IPS DF 19.7 (cell line): ENCODE measurements at regions not wholly inside any gene's neighbourhood (a gene's known extent, or its start where the extent isn't known, plus 50 kb on each side); places are given as distances from the start of the nearest gene placed in this dataset.
"Not testable (repeated sequence)": the region's sequence is repeated elsewhere in the genome, so short reads cannot be mapped to it uniquely, and the experiment has no call there.

Experiments used
- DNase-seq: peaks from one replicate; pipeline ENCODE4 v3.0.0-alpha.2; 2013; ENCODE audit warnings: low read depth, low spot score

- no peak for DNase-seq
These were observed 73.2 kb downstream of the MTNR1A start for GRCh38 chr4:186481998-186482790.

- DNase-seq, result no peak
These were observed 80.2 kb downstream of the MTNR1A start for GRCh38 chr4:186475202-186475601.

GRCh38 chr4:186473933-186474332, 81.4 kb downstream of the MTNR1A start:
- DNase-seq, result no peak

- no peak for DNase-seq
These were observed 82.4 kb downstream of the MTNR1A start for GRCh38 chr4:186472948-186473347.

GRCh38 chr4:186471441-186471840, 83.9 kb downstream of the MTNR1A start:
- DNase-seq, result no peak

GRCh38 chr4:186458050-186458449, 97.3 kb downstream of the MTNR1A start:
- no peak for DNase-seq

GRCh38 chr4:186451982-186452381, 103.4 kb downstream of the MTNR1A start:
- no peak for DNase-seq

GRCh38 chr4:186449954-186450353, 105.4 kb downstream of the MTNR1A start:
- no peak for DNase-seq

- DNase-seq, result no peak
These were observed 110.3 kb downstream of the MTNR1A start for GRCh38 chr4:186445040-186445439.

GRCh38 chr4:186441502-186441901, 113.9 kb downstream of the MTNR1A start:
- DNase-seq, result no peak

GRCh38 chr4:186428481-186428880, 126.9 kb downstream of the MTNR1A start:
- no peak for DNase-seq

- no peak for DNase-seq
These were observed 130.6 kb downstream of the MTNR1A start for GRCh38 chr4:186424745-186425144.

GRCh38 chr4:186422296-186422695, 133.1 kb downstream of the MTNR1A start:
- DNase-seq, result no peak

- DNase-seq, result no peak
These were observed 138.8 kb downstream of the MTNR1A start for GRCh38 chr4:186416451-186417060.

- no peak for DNase-seq
These were observed 141.0 kb downstream of the MTNR1A start for GRCh38 chr4:186414390-186414789.

- no peak for DNase-seq
These were observed 140.0 kb downstream of the F11 start for GRCh38 chr4:186405957-186406356.

GRCh38 chr4:186404562-186405134, 138.7 kb downstream of the F11 start:
- no peak for DNase-seq

- no peak for DNase-seq
These were observed 134.7 kb downstream of the F11 start for GRCh38 chr4:186400676-186401075.

GRCh38 chr4:186392017-186392416, 126.0 kb downstream of the F11 start:
- no peak for DNase-seq

GRCh38 chr4:186384328-186384727, 118.3 kb downstream of the F11 start:
- not testable (repeated sequence) for DNase-seq

- no peak for DNase-seq
These were observed 102.3 kb downstream of the F11 start for GRCh38 chr4:186368281-186368680.

- DNase-seq, result no peak
These were observed 100.3 kb downstream of the F11 start for GRCh38 chr4:186366326-186366725.

- DNase-seq, result not testable (repeated sequence)
These were observed 97.0 kb downstream of the F11 start for GRCh38 chr4:186363038-186363437.
